ENCODE measurements at regions not wholly inside any gene's neighbourhood (a gene's known extent, or its start where the extent isn't known, plus 50 kb on each side); places are given as distances from the start of the nearest gene placed in this dataset.

- Histone ChIP-seq H3K4me1 (ENCODE audit: control insufficient read depth in 1 of 2, insufficient read depth in 2 of 2, low read length in 2 of 2) (no peaks in the 10 kb centered on the region), H3K36me3 (replicated peaks in 1 of 2; ENCODE audit: control insufficient read depth in 1 of 2, insufficient read depth in 2 of 2, low read length in 2 of 2) (no peaks in the 10 kb centered on the region), H3K27me3 (ENCODE audit: control insufficient read depth in 2 of 2, insufficient read depth in 2 of 2, low read length in 2 of 2) (no peaks in the 10 kb centered on the region), H2AFZ (ENCODE audit: insufficient read depth, low read depth, low read length, poor library complexity, severe bottlenecking) (no peak overlapping the region), H3K4me3 (replicated peaks in 1 of 3; ENCODE audit: low read depth in 2 of 3, low read length in 3 of 3) (no peak overlapping the region), H4K20me1 (ENCODE audit: insufficient read depth, low read length) (no peaks in the 10 kb centered on the region), H3K27ac (ENCODE audit: low read depth in 1 of 2, low read length in 2 of 2) (no peak overlapping the region), H3K9me3 (replicated peaks in 1 of 2; ENCODE audit: control insufficient read depth in 1 of 2, insufficient read depth in 1 of 2, low read length in 2 of 2) (peaks cover 9 to 10% of the 10 kb centered on the region in 2 donors), H3K9ac (ENCODE audit: insufficient read depth, low read length, poor library complexity, severe bottlenecking) (no peak overlapping the region), H3K4me2 (replicated peaks; ENCODE audit: extremely low read depth, low read length, poor library complexity, severe bottlenecking) (no peak overlapping the region), H3K79me2 (ENCODE audit: insufficient read depth, low read length) (no peaks in the 10 kb centered on the region)
- no peak for DNase-seq
- intact Hi-C loops (cut with micrococcal nuclease): no loop called here
- no peaks in the 10 kb centered on the region for H3K4me1 Mint-ChIP-seq
- H3K9me3 Mint-ChIP-seq: peaks cover 0 to 19% (median 17%) of the 10 kb centered on the region in 7 donors
- 100% methylated on average over 1 of the region's 2 CpGs for WGBS (ENCODE audit: insufficient coverage)
- no peak overlapping the region for H3K27ac Mint-ChIP-seq
- no peaks in the 10 kb centered on the region for H3K36me3 Mint-ChIP-seq
- peaks cover 0 to 2% (median 0%) of the 10 kb centered on the region in 3 donors for H3K27me3 Mint-ChIP-seq (ENCODE audit: low read depth in 3 of 3)
- H3K4me3 Mint-ChIP-seq: no peak overlapping the region
- no peak for TF ChIP-seq CTCF (IDR thresholded peaks at IDR 0.05)
These were observed 172.7 kb upstream of the GIMD1 start for GRCh38 chr4:106541253-106541652.

GRCh38 chr4:106530821-106531220 lies 162.2 kb upstream of the GIMD1 start:
- H3K79me2 ChIP-seq (ENCODE audit: insufficient read depth, low read length): no peaks in the 10 kb centered on the region
- no peaks in the 10 kb centered on the region for H3K27me3 ChIP-seq (ENCODE audit: control insufficient read depth in 2 of 2, insufficient read depth in 2 of 2, low read length in 2 of 2)
- Mint-ChIP-seq H3K4me3 (no peak overlapping the region), H3K27ac (no peak overlapping the region), H3K4me1 (no peaks in the 10 kb centered on the region), H3K36me3 (no peaks in the 10 kb centered on the region), H3K27me3 (ENCODE audit: low read depth in 3 of 3) (peaks cover 0 to 1% (median 0%) of the 10 kb centered on the region in 3 donors), H3K9me3 (peaks cover 0 to 3% (median 2%) of the 10 kb centered on the region in 7 donors)
- intact Hi-C loops (cut with micrococcal nuclease): no loop called here
- H3K9me3 ChIP-seq (replicated peaks in 1 of 2; ENCODE audit: control insufficient read depth in 1 of 2, insufficient read depth in 1 of 2, low read length in 2 of 2): no peaks in the 10 kb centered on the region
- H4K20me1 ChIP-seq (ENCODE audit: insufficient read depth, low read length): no peaks in the 10 kb centered on the region
- no peak overlapping the region for H3K27ac ChIP-seq (ENCODE audit: low read depth in 1 of 2, low read length in 2 of 2)
- no peak overlapping the region for H2AFZ ChIP-seq (ENCODE audit: insufficient read depth, low read depth, low read length, poor library complexity, severe bottlenecking)
- TF ChIP-seq CTCF (IDR thresholded peaks at IDR 0.05): no peak
- no peak for DNase-seq
- H3K4me2 ChIP-seq (replicated peaks; ENCODE audit: extremely low read depth, low read length, poor library complexity, severe bottlenecking): no peak overlapping the region
- no peak overlapping the region for H3K4me3 ChIP-seq (replicated peaks in 1 of 3; ENCODE audit: low read depth in 2 of 3, low read length in 3 of 3)
- no peak overlapping the region for H3K9ac ChIP-seq (ENCODE audit: insufficient read depth, low read length, poor library complexity, severe bottlenecking)
- no peaks in the 10 kb centered on the region for H3K4me1 ChIP-seq (ENCODE audit: control insufficient read depth in 1 of 2, insufficient read depth in 2 of 2, low read length in 2 of 2)
- H3K36me3 ChIP-seq (replicated peaks in 1 of 2; ENCODE audit: control insufficient read depth in 1 of 2, insufficient read depth in 2 of 2, low read length in 2 of 2): no peaks in the 10 kb centered on the region
